Heart right ventricle (tissue), 16 donors: ENCODE measurements at regions not wholly inside any gene's neighbourhood (a gene's known extent, or its start where the extent isn't known, plus 50 kb on each side); places are given as distances from the start of the nearest gene placed in this dataset.

Experiments used
- ATAC-seq, 8 donors: fragments of 200-7000 bp; cut with Tn5 transposase; one replicate each; pipeline ENCODE4 v1.9.1; 2020; ENCODE audit warnings: mild to moderate bottlenecking in 8 of 8, moderate library complexity in 8 of 8, moderate number of reproducible peaks in 1 of 8
- DNase-seq, 2 donors: peaks; one replicate each; pipeline ENCODE4 v3.0.0-alpha.2; 2020
- H3K27ac ChIP-seq, 10 donors: fragments of 200-600 bp; sonication (generic) in 2 of 10; one replicate each; pipeline versions ENCODE4 v1.5.0 to v1.8.0; 2020 to 2022; ENCODE audit warnings: mild to moderate bottlenecking in 3 of 10
- H3K27me3 ChIP-seq, 7 donors: fragments of 200-600 bp; one replicate each; pipeline ENCODE4 v1.8.0; 2021 to 2022; ENCODE audit warnings: mild to moderate bottlenecking in 2 of 7
- H3K36me3 ChIP-seq, 9 donors: fragments of 200-600 bp; sonication (generic) in 1 of 9; one replicate each; pipeline versions ENCODE4 v1.5.0 to v1.8.0; 2020 to 2022; ENCODE audit warnings: mild to moderate bottlenecking in 2 of 9
- H3K4me1 ChIP-seq, 9 donors: fragments of 200-600 bp; sonication (generic) in 1 of 9; one replicate each; pipeline versions ENCODE4 v1.5.0 to v1.8.0; 2020 to 2022; ENCODE audit warnings: mild to moderate bottlenecking in 4 of 9
- H3K4me3 ChIP-seq, 10 donors: fragments of 200-600 bp; sonication (generic) in 2 of 10; one replicate each; pipeline versions ENCODE4 v1.5.0 to v1.8.0; 2020 to 2022; ENCODE audit warnings: mild to moderate bottlenecking in 7 of 10, moderate library complexity in 2 of 10
- H3K9me3 ChIP-seq, 11 donors: fragments of 200-600 bp in 10 of 11; sonication (generic) in 2 of 11; one replicate each; pipeline versions ENCODE4 v1.5.0 to v1.8.0; 2013 to 2022; ENCODE audit warnings: mild to moderate bottlenecking in 2 of 11, control low read depth in 1 of 11, moderate library complexity in 1 of 11
- CTCF ChIP-seq, 9 donors: fragments of 200-600 bp; sonication (generic) in 2 of 9; IDR thresholded peaks; one replicate each; pipeline versions ENCODE4 v1.5.0 to v1.8.0; 2021 to 2022; ENCODE audit warnings: antibody characterized with exemption in 9 of 9, mild to moderate bottlenecking in 5 of 9, moderate library complexity in 1 of 9
- WGBS, 2 donors: extraction: QIAGEN DNeasy Blood & Tissue Kit; methylation state at CpG; one replicate each; pipeline ENCODE4 v1.1.7; 2013; ENCODE audit warnings: inconsistent platforms in 1 of 2; 5-methylcytosine and 5-hydroxymethylcytosine counted together
- intact Hi-C, 10 donors: fragments of 100-400 bp; cut with DNase I; formaldehyde crosslinking; loops; one replicate each; pipeline versions ENCODE4 v1.11.1 to v1.14.2; 2022
- donor health status: Arrhythmogenic right ventricular cardiomyopathy.
- donor health status: ischemic (EF 13 %, LVEDD 7.1; RV severe dilation, severe dysfunction).
- donor health status: healthy with polysubstance abuse.
- donor health status: DM: no; HTN: yes; CAD: no.
- donor health status: DM: no; HTN: no; CAD: no.
- donor health status: ischemic (EF 25% LVEDD 6.9; RV normal size, moderate dysfunction).
- donor health status: ischemic (EF 25% LVEDD 5.7; RV mildly dilated, moderate dysfunction).
- donor health status: healthy.
- donor health status: DM: yes; HTN: yes; CAD: no.
- donor health status: Ischemic cardiomyopathy.
- donor health status: ischemic (EF 35%, LVEDD 5.7; RV mildly dilated, moderate dysfunction).
- donor health status: nonischemic (EF 11% LVEDD 7.7; RV severe dilation, severe dysfunction).
- donor health status: DM: yes; HTN: yes; CAD: no.
- donor health status: PGD.
- donor health status: ischemic (EF 29% LVEDD 5.4; RV normal size, mild dysfunction).
- donor health status: nonischemic (EF 23%, LVEDD 6.1; RV moderate dilation, normal function).

GRCh38 chr6:165722022-165722421 lies 59.0 kb upstream of the PDE10A start:
- intact Hi-C loops, result loop anchor here in 5 of 10 donors (10.0 kb wide), 2 partner anchors 277 to 287 kb away; no protein-coding TSS in a partner anchor

GRCh38 chr6:165721356-165721755 lies 58.3 kb upstream of the PDE10A start:
- Histone ChIP-seq H3K27me3 (no peaks in the 10 kb centered on the region), H3K27ac (no peak overlapping the region), H3K36me3 (no peaks in the 10 kb centered on the region), H3K4me1 (peaks cover 0 to 18% (median 8%) of the 10 kb centered on the region in 9 donors), H3K4me3 (no peak overlapping the region), H3K9me3 (no peaks in the 10 kb centered on the region)
- no peak for TF ChIP-seq CTCF (IDR thresholded peaks at IDR 0.05)
- WGBS, 2 donors, result 65 to 75% methylated on average over 3 of the region's 3 CpGs
- ATAC-seq (no peak), DNase-seq (no peak)
- intact Hi-C loops, result loop anchor here in 5 of 10 donors (10.0 kb wide), 2 partner anchors 277 to 287 kb away; no protein-coding TSS in a partner anchor

More at GRCh38 chr6:165722022-165722421, 59.0 kb upstream of the PDE10A start:
- DNase-seq (no peak), ATAC-seq (no peak)
- H3K36me3 ChIP-seq, result no peaks in the 10 kb centered on the region
- peaks cover 0 to 24% (median 8%) of the 10 kb centered on the region in 9 donors for H3K4me1 ChIP-seq
- WGBS, 2 donors, result 49 to 53% methylated on average over 4 of the region's 4 CpGs
- no peak overlapping the region for H3K4me3 ChIP-seq
- H3K27ac ChIP-seq, result no peak overlapping the region
- H3K27me3 ChIP-seq, result no peaks in the 10 kb centered on the region
- no peak for TF ChIP-seq CTCF (IDR thresholded peaks at IDR 0.05)
- no peaks in the 10 kb centered on the region for H3K9me3 ChIP-seq

GRCh38 chr6:165718491-165718891 lies 55.5 kb upstream of the PDE10A start:
- H3K27ac ChIP-seq, result peak overlapping the region in 1 of 10 donors; percentile 23
- peak in 3 of 8 donors; percentile 18 to 54 (median 41) for ATAC-seq
- no peaks in the 10 kb centered on the region for H3K9me3 ChIP-seq

GRCh38 chr6:165717732-165718465 lies 54.9 kb upstream of the PDE10A start:
- peak in 2 of 8 donors; percentile 37 to 46 for ATAC-seq
- TF ChIP-seq CTCF (IDR thresholded peaks at IDR 0.05), result no peak
- WGBS, 2 donors, result 31 to 32% methylated on average over 5 of the region's 5 CpGs
- DNase-seq, result no peak
- Histone ChIP-seq H3K4me3 (no peak overlapping the region), H3K4me1 (peaks cover 0 to 18% (median 8%) of the 10 kb centered on the region in 9 donors), H3K27ac (peak overlapping the region in 1 of 10 donors; percentile 23), H3K36me3 (no peaks in the 10 kb centered on the region), H3K9me3 (no peaks in the 10 kb centered on the region), H3K27me3 (peaks cover 0 to 5% (median 0%) of the 10 kb centered on the region in 7 donors)
- intact Hi-C loops, result no loop called here

More at GRCh38 chr6:165718491-165718891, 55.5 kb upstream of the PDE10A start:
- Histone ChIP-seq H3K36me3 (no peaks in the 10 kb centered on the region), H3K4me3 (no peak overlapping the region), H3K27me3 (peaks cover 0 to 5% (median 0%) of the 10 kb centered on the region in 7 donors), H3K4me1 (peaks cover 0 to 18% (median 8%) of the 10 kb centered on the region in 9 donors)
- 28 to 34% methylated on average over 4 of the region's 4 CpGs for WGBS, 2 donors
- intact Hi-C loops, result no loop called here
- DNase-seq, result no peak
- TF ChIP-seq CTCF (IDR thresholded peaks at IDR 0.05), result no peak
